ENCODE measurements at regions not wholly inside any gene's neighbourhood (a gene's known extent, or its start where the extent isn't known, plus 50 kb on each side); places are given as distances from the start of the nearest gene placed in this dataset.
"Not testable (repeated sequence)": the region's sequence is repeated elsewhere in the genome, so short reads cannot be mapped to it uniquely, and the experiment has no call there.

DNA sequence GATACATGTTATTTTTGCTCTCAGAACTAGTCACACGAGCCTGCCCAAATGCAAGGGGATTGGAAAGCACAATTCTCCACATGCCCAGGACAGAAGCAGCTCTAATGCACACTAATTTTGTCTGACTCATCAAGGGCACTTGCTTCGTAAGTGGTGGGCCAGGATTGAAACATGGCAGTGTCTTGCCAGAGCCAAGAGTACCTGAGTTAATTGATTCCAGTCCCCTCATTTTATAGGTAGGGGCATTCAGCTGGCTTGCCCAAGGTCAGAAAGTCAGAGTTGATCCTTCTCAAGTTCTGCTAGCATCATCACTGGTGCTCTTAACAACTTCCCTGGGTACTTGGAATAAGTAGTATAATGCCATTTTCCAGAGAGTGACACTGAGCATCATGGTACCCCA, 356.1 kb downstream of the ZNF326 start:
- TF ChIP-seq, protein P1, sequence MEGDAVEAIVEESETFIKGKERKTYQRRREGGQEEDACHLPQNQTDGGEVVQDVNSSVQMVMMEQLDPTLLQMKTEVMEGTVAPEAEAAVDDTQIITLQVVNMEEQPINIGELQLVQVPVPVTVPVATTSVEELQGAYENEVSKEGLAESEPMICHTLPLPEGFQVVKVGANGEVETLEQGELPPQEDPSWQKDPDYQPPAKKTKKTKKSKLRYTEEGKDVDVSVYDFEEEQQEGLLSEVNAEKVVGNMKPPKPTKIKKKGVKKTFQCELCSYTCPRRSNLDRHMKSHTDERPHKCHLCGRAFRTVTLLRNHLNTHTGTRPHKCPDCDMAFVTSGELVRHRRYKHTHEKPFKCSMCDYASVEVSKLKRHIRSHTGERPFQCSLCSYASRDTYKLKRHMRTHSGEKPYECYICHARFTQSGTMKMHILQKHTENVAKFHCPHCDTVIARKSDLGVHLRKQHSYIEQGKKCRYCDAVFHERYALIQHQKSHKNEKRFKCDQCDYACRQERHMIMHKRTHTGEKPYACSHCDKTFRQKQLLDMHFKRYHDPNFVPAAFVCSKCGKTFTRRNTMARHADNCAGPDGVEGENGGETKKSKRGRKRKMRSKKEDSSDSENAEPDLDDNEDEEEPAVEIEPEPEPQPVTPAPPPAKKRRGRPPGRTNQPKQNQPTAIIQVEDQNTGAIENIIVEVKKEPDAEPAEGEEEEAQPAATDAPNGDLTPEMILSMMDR (IDR thresholded peaks at IDR 0.05; ENCODE audit: extremely low read depth, missing control alignments): no peak
- no peak for DNase-seq (ENCODE audit: low spot score)

DNA sequence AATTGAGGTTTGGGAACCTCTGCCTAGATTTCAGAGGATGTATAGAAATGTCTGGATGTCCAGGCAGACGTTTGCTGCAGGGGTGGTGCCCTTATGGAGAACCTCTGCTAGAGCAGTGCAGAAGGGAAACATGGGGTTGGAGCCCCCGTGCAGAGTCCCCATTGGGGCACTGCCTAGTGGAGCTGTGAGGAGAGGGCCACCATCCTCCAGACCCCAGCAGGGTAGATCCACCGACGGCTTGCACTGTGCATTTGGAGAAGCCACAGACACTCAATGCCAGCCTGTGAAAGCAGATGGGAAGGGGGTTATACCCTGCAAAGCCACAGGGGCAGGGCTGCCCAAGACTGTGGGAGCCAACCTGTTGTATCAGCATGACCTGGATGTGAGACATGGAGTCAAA, 354.6 kb downstream of the ZNF326 start:
- DNase-seq (ENCODE audit: low spot score): no peak
- TF ChIP-seq, protein P1 (IDR thresholded peaks at IDR 0.05; ENCODE audit: extremely low read depth, missing control alignments): no peak

DNA sequence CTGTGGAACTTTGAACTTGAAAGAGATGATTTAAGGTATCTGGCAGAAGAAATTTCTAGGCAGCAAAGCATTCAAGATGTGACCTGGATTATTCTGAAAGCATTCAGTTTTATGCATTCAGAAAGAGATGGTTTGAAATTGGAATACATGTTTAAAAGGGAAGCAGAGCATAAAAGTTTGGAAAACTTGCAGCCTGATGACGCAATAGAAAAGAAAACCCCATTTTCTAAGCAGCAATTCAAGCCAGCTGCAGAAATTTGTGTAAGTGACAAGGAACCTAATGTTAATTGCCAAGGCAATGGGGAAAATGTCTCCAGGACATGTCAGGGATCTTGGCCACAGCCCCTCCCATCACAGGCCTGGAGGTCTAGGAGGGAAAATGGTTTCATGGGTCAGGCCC, 354.0 kb downstream of the ZNF326 start:
- no peak for DNase-seq (ENCODE audit: low spot score)
- TF ChIP-seq, protein P1 (IDR thresholded peaks at IDR 0.05; ENCODE audit: extremely low read depth, missing control alignments): no peak

DNA sequence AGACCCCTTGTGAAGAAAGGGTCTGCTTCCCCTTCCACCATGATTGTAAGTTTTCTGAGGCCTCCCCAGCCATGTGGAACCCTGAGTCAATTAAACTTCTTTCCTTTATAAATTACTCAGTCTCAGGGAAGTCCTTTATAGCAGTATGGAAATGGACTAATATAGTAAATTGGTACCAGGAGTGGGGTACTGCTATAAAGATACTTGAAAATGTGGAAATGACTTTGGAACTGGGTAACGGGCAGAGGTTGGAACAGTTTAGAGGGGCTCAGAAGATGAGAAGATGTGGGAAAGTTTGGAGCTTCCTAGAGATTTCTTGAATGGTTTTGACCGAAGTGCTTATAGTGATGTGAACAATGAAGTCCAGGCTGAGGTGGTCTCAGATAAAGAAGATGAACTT, 353.5 kb downstream of the ZNF326 start:
- not testable (repeated sequence) for DNase-seq (ENCODE audit: low spot score)

DNA sequence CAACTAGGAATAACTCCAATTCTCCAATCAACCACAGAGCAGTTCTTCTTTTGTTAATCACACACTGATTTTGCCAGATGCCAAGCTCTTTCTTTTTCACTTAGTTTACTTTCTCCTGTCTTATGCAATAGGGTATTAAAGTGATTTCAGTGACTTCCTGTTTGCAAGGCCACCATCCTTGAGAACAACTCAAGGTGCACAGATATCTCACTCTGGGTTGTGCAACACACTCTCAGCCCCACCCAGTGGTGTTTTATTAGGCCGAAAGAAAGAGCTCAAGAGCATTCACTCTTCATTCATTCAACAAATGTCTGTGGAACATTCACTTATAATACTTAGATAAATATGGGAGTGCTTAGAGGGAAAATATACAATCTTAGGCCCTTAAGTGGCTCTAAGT, 352.5 kb downstream of the ZNF326 start:
- DNase-seq (ENCODE audit: low spot score): no peak

DNA sequence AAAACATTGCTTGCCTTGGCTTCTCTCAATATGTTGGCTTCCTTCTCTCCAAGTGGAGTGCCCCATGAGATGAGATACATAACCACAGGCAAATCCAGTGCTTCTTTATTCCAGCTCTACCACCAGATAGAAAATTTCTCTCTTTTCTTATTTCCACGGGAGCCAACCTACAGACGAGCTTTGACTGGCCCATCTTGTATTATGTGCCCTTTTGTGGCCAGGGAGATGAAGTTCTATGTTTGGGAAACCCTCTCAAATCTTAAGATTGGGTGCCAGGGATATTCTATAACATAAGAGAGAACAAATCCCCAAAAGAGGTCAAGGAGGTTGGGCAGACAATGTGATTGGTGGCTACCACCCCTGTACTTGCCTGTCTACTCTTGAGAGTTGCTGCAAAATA, 351.8 kb downstream of the ZNF326 start:
- no peak for DNase-seq (ENCODE audit: low spot score)
- TF ChIP-seq, protein P1 (IDR thresholded peaks at IDR 0.05; ENCODE audit: extremely low read depth, missing control alignments): no peak

More for the DNA sequence above, 352.5 kb downstream of the ZNF326 start:
- TF ChIP-seq, protein P1 (IDR thresholded peaks at IDR 0.05; ENCODE audit: extremely low read depth, missing control alignments): no peak

DNA sequence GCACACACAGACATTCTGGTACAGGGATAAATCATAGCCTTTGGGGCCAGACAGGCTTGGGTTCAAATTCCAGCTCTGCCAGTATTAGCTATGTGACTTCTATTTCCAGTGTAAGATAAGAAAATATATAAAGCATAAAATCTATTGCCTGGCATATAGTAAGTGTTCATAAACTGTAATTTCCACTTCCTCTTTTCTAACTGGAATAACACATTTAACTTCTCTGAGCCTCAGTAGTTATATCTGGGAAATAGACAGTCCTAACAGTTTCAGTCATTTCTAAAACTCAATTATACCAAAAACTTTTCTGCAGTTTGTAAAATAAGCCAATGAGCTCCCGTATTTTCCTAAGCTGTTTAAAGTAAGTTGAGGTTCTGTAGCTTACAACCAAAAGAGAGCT, 351.4 kb downstream of the ZNF326 start:
- TF ChIP-seq, protein P1 (IDR thresholded peaks at IDR 0.05; ENCODE audit: extremely low read depth, missing control alignments): no peak
- DNase-seq (ENCODE audit: low spot score): no peak

DNA sequence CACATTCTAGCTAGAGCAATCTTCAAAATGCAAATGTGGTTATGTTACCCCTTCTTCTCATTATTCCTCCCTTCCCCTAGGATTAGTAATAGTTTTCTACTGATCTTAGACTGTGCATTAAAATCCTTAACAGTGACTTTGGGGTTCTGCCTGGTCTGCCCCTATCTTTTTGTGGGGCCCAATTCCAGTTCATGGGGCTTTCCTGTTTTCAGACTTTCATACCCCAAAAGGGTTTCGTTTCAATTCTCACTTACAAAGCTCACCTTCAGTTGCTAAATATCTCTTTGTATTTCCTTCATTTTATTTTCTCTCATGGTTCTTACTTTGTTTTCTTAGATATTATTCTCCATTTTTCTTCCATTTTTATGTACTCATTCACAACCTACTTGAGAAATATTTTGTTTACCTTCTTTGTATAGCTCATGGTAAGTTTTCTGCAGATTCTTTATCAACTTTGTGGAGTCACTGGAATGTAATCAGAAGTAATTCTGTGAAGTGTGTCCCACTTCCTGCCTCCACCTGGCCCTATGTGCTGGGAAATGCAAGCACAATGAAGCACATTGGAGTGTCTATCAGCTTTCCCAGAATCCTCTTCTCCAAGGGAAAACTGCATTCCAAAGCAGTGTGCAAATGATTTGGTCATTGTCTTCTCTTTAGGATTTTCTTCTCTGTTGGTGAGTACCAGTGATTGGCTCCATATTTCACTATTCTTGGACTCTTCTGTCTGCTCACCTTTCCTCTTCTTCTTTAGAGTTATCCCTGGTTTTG, 350.2 kb downstream of the ZNF326 start:
- TF ChIP-seq, protein P1 (IDR thresholded peaks at IDR 0.05; ENCODE audit: extremely low read depth, missing control alignments): no peak
- no peak for DNase-seq (ENCODE audit: low spot score)

Measured in GM20000 (cell line).